ENCODE measurements at regions not wholly inside any gene's neighbourhood (a gene's known extent, or its start where the extent isn't known, plus 50 kb on each side); places are given as distances from the start of the nearest gene placed in this dataset.

GRCh38 chr1:238674316-238674715 is 712.1 kb upstream of the CHRM3 start:
- no peaks in the 10 kb centered on the region for H3K36me3 ChIP-seq (ENCODE audit: control insufficient read depth, insufficient read depth, low read length)
- no peak for DNase-seq (ENCODE audit: low read depth)
- H3K27me3 ChIP-seq (ENCODE audit: control insufficient read depth, insufficient read depth, low read length): no peaks in the 10 kb centered on the region
- TF ChIP-seq CTCF (IDR thresholded peaks at IDR 0.05; ENCODE audit: insufficient read depth, low read length, poor library complexity, severe bottlenecking): no peak
- no peak overlapping the region for H3K4me3 ChIP-seq (ENCODE audit: low read depth, low read length)

GRCh38 chr1:238673561-238673960 is 712.8 kb upstream of the CHRM3 start:
- no peak for DNase-seq (ENCODE audit: low read depth)
- Histone ChIP-seq H3K27me3 (ENCODE audit: control insufficient read depth, insufficient read depth, low read length) (no peaks in the 10 kb centered on the region), H3K36me3 (ENCODE audit: control insufficient read depth, insufficient read depth, low read length) (no peaks in the 10 kb centered on the region), H3K4me3 (ENCODE audit: low read depth, low read length) (no peak overlapping the region)
- TF ChIP-seq CTCF (IDR thresholded peaks at IDR 0.05; ENCODE audit: insufficient read depth, low read length, poor library complexity, severe bottlenecking): no peak

GRCh38 chr1:238672806-238673205 is 713.6 kb upstream of the CHRM3 start:
- H3K27me3 ChIP-seq (ENCODE audit: control insufficient read depth, insufficient read depth, low read length): no peaks in the 10 kb centered on the region
- H3K4me3 ChIP-seq (ENCODE audit: low read depth, low read length): no peak overlapping the region
- DNase-seq (ENCODE audit: low read depth): no peak
- no peaks in the 10 kb centered on the region for H3K36me3 ChIP-seq (ENCODE audit: control insufficient read depth, insufficient read depth, low read length)
- TF ChIP-seq CTCF (IDR thresholded peaks at IDR 0.05; ENCODE audit: insufficient read depth, low read length, poor library complexity, severe bottlenecking): no peak

- no peaks in the 10 kb centered on the region for H3K27me3 ChIP-seq (ENCODE audit: control insufficient read depth, insufficient read depth, low read length)
- no peaks in the 10 kb centered on the region for H3K36me3 ChIP-seq (ENCODE audit: control insufficient read depth, insufficient read depth, low read length)
- TF ChIP-seq CTCF (IDR thresholded peaks at IDR 0.05; ENCODE audit: insufficient read depth, low read length, poor library complexity, severe bottlenecking): no peak
- no peak for DNase-seq (ENCODE audit: low read depth)
- no peak overlapping the region for H3K4me3 ChIP-seq (ENCODE audit: low read depth, low read length)
These were observed 714.1 kb upstream of the CHRM3 start for GRCh38 chr1:238672262-238672661.

GRCh38 chr1:238664139-238664538 is 722.2 kb upstream of the CHRM3 start:
- H3K4me3 ChIP-seq (ENCODE audit: low read depth, low read length): no peak overlapping the region
- H3K36me3 ChIP-seq (ENCODE audit: control insufficient read depth, insufficient read depth, low read length): no peaks in the 10 kb centered on the region
- DNase-seq (ENCODE audit: low read depth): no peak
- TF ChIP-seq CTCF (IDR thresholded peaks at IDR 0.05; ENCODE audit: insufficient read depth, low read length, poor library complexity, severe bottlenecking): no peak
- no peaks in the 10 kb centered on the region for H3K27me3 ChIP-seq (ENCODE audit: control insufficient read depth, insufficient read depth, low read length)

GRCh38 chr1:238660849-238661248 is 725.5 kb upstream of the CHRM3 start:
- no peak for DNase-seq (ENCODE audit: low read depth)
- no peak for TF ChIP-seq CTCF (IDR thresholded peaks at IDR 0.05; ENCODE audit: insufficient read depth, low read length, poor library complexity, severe bottlenecking)
- H3K36me3 ChIP-seq (ENCODE audit: control insufficient read depth, insufficient read depth, low read length): no peaks in the 10 kb centered on the region

More at GRCh38 chr1:238660849-238661248, 725.5 kb upstream of the CHRM3 start:
- H3K4me3 ChIP-seq (ENCODE audit: low read depth, low read length): no peak overlapping the region
- H3K27me3 ChIP-seq (ENCODE audit: control insufficient read depth, insufficient read depth, low read length): no peaks in the 10 kb centered on the region

Data from kidney epithelial cell (primary cell).